CD4-positive, alpha-beta T cell treated with Interleukin-1 beta for 1 hour (primary cell): ENCODE measurements at regions not wholly inside any gene's neighbourhood (a gene's known extent, or its start where the extent isn't known, plus 50 kb on each side); places are given as distances from the start of the nearest gene placed in this dataset.

Experiments used
- DNase-seq, 2 donors: peaks; one replicate each; pipeline ENCODE4 v3.0.0-alpha.2; 2020 to 2022

DNA sequence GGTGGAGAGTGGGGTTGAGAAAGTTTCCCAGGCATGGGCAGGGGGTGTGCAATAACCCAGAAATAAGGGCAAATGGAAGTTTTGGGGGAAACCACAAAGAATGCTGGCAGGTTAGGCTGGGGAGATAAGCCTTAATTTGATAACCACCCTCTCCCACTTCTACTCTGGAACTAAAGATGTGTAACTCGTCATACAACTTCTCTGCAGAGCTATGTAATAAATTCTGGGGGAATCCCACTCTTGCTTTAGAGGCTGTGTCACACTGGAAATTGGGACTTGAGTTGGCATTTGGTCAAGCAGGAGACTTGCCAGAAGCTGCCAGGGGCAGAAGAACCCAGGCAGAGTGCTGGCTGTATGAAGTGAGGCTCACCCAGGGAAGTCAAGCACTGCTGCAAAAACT, 170.9 kb upstream of the CPEB2 start:
- no peak for DNase-seq

DNA sequence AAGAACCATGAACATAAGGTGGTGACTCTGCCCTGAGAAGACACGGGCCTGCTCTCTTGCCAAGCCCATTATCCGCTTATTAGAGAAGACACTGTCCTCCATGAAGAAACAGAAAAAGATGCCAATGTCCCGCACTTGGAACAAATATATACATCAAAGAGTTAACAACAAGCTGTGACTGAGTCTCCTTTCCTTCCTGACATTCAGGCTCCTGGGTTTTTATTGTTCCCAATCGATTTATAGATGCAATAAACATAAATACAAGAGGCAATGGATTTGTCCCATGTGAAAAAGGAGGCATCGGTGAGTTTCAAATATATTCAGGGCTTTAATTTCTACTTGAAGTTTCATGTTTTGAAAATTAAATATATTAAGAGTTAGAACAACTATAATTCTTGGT, 169.2 kb upstream of the CPEB2 start:
- DNase-seq, result no peak

DNA sequence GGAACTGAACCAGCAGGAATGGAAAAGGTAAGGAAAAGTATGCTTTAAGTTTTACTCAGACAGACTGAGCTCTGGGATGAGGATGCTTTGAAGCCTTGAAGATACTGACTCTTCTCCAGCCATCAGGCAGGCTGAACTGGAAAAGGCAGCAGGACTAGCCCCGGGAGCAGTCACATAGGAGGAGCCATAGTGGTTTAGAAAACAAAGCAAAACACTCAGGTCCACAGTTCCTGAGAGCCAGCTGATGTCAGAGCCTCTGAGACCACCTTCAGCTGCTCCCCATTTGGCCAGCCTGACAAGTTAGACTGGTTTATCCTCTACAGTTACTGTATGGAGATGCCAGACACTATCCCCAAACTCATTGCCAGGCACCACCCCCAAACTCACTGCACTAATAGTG, 167.9 kb upstream of the CPEB2 start:
- no peak for DNase-seq

DNA sequence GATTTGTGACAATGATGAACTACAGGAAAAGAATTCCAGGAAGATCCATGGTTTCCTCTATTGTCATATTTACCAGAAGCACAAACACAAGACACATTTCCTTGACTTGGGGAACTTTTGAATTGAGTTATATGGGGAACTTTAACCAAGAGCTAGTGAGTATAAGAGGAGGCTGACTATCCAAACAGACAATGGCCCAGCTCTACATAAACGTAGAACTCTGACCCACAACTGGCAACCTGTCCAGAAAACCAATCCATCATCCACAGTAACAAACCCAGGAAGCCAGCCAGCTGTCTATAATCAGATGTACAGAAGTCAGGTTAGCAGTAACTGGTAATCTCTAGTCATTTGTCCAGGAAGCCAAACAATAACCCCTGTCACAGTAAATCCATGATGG, 167.0 kb upstream of the CPEB2 start:
- DNase-seq, result no peak

DNA sequence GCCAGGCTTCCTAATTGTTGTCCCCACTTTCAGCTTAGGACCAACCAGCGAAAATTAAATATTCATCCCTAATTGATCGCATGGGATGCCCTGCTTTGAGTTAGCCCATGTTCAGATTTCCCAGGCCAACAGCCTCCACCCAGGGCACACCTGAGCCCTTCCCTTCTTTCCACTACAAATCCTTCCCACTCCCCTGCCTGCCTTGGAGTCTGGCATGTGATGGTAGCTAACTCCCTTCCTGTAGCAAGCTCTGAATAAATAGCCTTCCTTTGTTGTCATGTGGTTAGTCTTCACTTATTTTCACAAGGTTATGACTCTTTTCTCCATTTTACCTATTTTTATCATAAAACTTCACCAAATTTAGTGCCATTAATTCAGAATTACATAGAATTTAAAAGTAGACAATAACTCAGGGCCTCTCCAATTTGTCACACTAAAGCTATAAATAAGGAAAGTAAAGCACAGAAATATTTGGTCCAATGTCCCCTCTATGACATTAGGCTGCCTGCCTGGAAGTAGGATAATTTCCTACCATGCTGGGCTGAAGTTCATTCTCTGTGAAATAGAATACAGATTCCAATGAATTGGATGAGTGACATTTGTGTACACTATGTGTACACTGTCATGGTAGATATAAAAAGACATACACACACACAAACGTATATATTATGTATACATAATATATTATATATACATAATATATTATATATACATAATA, 166.4 kb upstream of the CPEB2 start:
- no peak for DNase-seq

DNA sequence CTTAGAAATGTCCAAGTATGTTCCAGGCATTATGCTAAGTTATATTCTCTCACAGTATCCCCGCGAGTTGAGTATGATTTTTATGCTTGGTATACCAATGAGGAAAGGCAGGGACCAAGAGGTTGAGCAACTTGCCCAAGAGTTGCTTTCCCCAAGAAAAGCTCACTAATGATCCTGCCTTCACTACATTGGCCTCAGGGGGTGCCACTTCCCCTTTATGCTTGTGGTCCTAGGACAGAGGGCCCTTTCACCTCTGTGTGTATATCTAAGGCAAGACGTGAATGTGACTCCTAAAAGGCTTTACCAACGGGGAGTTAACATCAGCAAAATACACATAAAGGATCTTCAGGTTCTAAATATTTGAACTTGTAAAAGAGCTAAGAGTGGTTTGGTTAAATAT, 164.4 kb upstream of the CPEB2 start:
- DNase-seq, result no peak

DNA sequence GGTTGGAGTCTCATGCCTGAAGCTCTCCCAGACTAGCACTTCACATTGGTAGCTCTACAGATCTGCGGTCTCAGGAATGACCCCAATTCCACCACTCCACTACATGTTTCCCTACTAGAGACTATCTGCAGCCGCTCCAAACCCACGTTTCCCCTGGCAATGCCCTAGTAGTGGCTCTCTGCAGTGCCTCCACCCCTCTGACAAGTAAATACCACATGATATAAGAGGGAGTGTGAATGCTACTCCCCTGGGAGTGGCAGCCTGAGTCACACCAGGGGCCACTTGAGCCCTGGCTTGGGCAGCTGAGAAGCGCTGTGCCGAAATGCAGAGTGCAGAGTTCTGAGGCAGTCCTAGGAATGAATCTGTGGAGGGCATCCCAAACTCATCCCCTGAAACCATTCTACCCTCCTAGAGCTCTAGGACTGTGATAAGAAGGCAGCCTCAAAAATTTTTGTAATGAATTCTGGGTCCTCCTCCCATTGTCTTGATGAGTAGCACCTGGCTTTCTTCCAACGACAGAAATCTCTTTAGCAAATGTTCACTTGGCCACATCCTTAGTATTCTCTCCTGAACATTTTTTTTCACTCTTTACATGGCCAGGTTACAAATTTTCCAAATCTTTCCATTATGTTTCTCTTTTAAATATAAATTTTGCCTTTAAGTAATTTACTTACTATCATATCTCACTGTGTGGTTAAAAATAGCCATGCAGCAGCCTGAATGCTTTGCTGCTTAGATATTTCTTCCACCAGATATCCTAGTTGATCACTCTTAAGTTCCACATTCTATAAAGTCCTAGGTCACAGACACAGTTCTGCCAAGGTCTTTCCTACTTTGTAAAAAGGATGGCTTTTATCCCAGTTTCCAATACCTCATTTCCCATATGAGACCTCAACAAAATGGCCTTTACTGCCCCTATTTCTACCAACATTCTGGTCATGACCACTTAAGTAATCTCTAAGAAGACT, 160.2 kb upstream of the CPEB2 start:
- DNase-seq, result no peak

DNA sequence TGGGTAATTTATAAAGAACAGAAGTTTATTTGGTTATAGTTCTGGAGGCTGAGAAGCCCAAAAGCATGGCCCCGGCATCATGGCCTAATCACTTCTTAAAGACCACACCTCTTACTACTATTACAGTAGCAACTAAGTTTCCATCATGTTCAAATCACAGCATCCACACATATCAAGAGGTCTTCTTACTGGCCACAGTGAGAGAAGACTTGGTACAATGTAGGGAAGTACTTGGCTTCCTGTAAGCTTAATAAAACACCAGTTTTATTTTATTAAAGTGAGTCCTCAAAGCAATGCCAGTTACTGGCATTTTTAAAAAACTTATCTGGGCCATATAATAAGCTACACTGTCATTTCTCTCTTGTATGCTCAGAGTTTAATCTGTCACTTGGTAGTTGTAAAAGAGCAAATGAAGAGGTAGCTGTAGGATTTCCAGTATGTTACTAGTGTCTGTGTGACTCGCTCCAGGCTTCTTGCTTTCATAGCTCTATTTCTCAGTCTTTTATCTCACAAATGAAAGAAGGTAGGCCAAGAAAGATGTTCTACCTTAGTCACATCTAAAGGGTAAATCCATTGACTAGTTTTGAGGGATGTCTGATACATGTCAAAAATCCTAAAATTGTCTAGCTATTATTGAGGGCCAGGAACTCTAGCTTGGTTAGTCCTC, 159.2 kb upstream of the CPEB2 start:
- DNase-seq, result no peak

DNA sequence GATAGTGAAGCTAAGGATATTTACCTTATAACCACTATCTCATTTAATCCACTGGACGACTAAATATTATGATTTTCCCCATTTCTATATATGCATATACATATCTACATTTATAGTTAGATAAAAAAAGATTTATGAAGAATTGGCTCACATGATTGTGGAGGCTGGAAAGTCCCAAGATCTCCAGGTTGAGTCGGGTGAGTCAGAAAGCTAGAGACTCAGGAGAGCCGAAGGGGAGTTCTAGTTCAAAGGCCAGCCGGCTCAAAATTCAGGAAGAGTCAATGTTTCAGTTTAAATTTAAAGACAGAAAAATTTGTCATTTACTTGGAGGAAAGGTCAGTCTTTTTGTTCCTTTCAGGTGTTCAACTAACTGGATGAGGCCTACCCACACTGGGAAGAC, 158.2 kb upstream of the CPEB2 start:
- DNase-seq, result no peak

DNA sequence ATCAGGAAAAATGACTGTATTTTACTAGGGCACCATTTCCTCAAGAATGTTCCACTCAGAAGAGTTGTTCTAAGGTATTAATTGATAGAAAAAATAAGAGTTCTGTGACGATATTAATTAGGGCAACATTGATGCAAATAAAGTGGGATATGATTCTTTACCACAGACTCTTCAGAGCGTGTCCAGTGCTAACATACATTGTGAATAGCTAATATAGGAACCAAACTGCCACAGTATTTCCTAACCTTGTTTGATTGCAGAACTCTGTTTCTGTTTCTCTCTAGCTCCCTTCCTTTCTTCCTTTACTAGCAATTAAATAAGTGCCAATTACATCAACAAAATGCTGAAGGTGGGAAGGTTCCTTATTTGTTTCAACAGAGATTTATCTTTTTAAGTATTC, 154.1 kb upstream of the CPEB2 start:
- DNase-seq, result no peak

DNA sequence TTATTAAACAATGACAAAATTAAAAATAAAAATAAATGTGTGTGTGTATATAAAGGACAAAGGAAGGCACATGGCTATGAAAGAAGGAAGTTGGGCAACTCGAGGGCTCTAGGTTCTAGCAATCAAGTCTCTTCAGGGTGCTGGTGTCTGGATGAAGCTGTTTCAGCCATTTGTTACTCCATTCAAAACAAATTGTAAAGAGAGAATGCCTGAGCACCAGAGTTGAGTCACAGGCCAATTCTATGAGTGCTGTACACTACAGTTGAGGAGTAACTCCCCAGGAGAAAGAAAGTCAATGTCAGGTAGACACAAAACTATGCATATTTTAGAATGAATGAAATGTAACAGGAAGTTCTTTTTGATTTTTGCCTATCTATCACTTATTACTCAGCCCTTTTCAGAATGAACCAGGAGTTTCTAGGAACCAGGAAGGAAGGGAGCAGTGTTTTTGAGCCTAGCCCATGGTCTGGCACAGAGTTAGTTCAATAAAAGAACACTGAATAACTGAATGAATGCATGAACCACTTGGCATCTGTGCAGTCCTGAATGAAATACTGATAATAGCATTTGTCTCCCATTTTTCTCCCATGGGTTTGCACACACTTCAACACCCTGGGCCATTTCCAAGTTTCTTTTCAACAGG, 151.7 kb upstream of the CPEB2 start:
- no peak for DNase-seq

DNA sequence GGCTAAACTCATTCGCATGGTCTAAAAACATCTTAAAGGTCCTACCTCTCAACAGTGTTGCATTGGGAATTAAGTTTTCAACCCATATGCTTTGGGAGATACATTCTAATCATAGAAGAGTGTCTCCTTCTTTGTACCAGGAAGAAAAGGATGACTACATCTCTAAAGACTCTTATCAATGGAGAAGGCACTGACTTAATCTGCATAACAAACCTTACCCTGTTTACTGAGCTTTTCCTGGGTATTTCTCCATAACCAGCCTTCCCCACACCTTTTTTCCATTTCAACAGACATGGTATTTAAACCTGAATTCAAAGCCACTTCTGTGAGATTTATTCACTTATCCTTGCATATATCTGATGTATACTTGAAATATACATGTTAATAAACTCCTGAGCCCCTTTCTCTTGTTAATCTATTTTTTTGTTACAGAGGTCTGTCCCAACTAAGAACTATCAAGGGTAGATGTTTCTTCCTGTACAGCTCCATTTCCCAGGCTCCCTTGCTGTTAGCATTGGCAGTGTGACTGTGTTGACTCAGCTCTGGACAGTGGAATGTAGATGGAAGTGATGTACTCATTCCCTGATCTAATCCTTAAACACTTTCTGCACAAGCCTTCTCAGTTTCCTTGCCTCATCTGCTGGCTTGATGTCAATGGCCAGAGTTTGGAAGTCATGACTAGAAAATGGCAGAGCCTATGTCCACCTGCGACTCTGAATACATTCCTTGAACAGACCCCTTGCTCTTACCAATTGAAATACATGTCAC, 148.9 kb upstream of the CPEB2 start:
- no peak for DNase-seq

DNA sequence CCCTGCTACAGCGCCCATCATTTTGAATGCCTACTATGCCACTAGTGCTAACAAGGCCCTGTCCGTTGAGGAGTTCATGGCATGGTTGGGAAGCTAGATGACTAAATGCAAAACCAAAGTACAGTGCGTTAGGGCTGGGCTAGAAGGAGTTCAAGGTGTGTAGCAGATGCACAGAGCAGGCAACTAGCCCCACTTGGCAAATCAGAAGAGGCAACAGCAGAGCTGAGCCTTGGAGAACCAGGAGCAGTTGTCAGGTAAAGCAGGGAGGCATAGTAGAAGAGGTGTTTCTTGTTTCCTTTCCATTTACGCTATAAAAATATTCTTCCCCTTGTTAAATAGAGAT, 146.6 kb upstream of the CPEB2 start:
- no peak for DNase-seq

DNA sequence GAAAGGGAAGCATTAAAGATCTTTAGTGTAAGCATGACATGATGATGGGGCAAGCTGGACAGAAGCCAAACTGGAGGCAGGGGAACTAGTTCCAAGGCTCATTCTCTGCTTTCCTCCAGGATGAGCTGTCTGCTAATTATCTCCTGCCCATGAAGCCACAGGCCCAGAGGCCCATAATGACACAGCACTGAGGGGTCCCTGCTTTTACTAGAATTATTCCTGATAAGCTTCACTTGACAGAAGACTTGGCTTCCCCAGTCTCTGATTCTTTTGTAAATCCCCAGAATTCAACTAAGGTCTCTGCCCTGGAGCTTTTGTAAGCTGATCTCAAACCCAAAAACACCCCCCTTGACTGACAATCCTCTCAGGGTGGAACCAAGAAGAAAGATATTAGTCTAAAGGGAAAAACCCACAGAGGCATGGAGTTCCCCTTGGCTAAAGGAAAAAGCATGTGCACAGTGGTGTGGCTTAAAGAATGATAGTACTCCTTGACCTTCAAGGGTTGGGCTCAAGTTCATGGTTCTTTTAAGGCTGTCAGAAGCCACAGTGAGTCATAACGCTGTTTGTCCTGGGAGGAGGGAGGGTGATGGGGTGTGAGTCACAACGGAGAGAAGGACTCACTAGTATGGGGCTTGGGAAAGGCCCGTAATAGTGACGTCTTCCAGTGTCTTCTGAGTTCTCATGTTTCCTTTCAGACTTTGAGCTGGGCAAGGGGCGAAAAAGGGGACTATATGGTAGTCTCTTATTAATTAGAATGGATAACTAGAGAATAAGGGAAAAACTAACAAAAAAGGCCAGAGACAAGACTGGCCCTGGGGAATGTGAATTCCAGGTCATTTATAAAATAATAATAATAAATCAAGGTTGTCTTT, 146.0 kb upstream of the CPEB2 start:
- DNase-seq, result peak; percentile 12 to 74

DNA sequence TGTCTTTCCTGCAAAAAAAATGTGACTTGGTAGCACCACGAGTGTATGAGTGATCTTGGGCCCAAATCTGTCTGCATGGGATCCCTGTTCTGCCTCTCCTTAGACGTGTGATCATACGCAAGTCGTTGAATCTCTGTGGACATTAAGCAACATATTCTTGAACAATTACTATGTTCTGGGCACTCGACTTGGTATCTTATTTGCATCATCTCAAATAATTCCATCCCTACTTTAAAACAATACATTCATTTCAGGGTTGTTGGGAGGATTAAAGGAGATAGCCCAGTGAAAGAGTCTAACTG, 145.4 kb upstream of the CPEB2 start:
- no peak for DNase-seq

DNA sequence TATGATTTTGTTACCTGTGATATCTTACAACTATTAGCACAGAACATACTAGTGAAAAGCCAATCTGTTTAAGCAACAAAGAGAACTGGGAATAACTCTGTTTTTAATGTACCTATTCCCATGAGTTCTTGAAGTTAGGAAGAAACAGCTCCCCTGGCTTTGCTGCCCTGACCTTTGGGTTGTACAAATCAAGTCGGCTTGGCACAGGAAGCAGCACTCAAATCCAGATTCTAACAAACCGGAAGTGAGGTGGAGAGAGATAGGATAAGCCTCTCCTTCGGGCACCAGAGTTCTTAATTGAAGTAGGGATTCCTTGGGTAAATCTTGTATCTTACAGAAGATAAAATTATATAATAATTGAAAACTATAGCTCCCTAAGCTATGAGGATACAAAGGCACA, 144.8 kb upstream of the CPEB2 start:
- no peak for DNase-seq

DNA sequence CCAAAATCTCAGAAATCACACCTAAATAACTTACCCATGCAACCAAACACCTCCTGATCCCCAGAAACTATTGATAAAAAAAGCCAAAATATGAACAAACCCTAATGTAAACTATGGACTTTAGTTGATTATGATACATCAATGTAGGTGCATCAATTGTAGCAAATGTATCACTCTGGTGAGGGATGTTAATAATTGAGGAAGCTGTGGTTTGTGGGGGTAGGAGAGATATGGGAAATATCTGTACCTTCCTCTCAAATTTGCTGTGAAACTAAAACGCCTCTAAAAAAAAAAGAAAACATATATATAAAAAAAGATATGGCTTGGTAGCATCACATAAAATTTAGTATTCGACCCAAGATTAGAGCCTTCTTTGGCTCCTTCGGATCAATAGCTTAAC, 144.3 kb upstream of the CPEB2 start:
- no peak for DNase-seq

DNA sequence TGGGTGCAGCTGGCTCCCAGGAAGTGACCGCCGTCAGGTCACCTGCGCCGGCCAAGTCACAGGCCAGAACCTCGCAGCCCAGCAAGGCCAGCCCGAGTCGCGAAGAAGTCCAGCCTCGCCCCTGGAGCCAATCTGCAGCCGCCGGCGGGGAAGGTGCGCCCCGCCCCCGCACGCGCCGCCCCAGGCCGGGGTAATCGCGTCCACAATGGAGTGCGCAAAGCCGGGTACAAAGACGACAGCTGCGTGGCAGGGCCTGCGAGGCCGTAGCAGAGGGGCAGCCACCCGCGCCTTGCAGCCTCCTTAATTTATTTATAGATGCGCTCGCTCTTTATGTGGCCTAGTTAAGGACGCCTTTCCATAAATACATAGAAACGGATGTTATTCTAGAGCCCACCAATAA, 139.4 kb upstream of the CPEB2 start:
- no peak for DNase-seq

DNA sequence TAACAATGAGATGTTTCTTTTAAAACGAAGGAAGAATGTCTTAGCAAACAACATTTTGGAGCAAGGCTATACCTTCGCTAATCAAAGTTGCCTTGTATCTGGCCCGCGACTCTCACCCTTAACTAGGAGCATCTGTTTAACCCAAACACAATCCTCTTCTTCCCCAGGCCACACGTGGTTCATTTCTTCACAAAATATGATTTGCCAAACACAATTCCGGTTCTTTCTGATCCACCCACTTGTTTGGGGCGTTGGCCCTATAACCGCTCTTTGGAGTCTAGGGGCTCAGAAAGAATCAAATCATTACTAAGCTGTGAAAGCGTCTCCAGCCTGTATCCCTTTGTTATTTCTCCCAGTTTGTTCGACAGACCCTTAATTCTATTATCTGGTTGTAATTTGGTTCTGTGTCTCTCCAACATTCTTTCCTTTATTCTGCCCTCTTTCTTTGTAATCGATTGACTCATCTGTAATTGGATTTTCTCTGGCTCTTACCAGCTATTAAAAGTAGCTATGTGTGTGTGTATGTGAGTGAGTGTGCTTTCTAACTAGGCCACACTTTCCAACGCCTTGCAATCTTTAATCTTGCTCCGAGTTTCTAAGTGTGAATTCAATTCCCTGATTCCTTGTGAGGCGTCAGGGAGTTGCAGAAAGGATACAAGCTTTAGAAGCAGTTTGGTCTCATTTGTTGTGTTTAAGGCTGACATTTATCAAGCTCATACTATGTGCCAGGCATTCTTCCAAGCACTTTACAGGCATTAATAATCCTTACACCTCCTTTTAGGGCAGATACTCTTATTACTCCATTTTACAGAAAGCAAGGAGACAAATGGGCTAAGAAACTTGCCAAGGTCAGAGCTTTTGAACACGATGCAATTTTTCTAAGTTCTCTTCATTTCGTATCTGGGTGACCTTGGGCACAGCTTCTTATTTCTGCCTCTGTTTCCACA, 138.6 kb upstream of the CPEB2 start:
- DNase-seq, result no peak

DNA sequence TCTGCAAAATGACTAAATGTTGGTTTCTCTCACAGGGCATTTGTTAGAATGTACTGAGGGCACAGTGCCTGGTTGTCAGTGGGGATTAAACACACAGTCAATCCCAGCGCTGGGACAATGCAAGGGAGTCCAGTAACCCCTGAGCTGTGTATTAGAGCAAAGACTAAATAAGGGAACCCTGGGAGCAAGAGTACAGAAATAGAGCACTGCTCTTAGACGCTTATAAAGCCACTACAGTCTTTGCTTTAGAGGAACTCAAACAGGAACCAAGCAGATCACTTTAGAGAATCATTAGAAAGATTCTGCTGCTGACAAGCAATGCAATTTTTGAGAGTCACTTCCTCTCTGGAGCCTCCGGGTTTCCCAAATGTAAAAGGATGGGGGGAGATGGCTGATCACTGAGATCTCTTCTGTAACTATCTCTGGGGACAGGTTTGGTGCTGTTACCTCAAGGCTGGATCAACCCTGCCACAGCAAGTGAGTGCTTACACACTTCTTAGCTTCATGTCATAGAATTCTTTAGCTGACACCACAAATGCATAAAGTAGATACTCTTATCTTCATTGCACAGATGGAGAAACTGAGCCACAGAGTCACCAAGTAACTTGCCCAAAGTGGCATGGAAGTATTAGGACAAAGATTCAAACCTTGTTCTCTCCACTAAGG, 137.8 kb upstream of the CPEB2 start:
- DNase-seq, result no peak
